Neural progenitor cell (in vitro differentiated cells): ENCODE measurements at regions not wholly inside any gene's neighbourhood (a gene's known extent, or its start where the extent isn't known, plus 50 kb on each side); places are given as distances from the start of the nearest gene placed in this dataset.

Experiments
- CTCF ChIP-seq: fragments of 200-600 bp; sonication (generic); IDR thresholded peaks from 2 replicates; pipeline ENCODE4 v1.5.1; 2017; ENCODE audit warnings: antibody characterized with exemption, mild to moderate bottlenecking
- EZH2 ChIP-seq: fragments of 200-600 bp; sonication (generic); IDR thresholded peaks from 2 replicates; pipeline ENCODE4 v1.6.1; 2017; ENCODE audit warnings: antibody characterized with exemption, mild to moderate bottlenecking, moderate library complexity
- EZH2phosphoT487 ChIP-seq: fragments of 200-600 bp; sonication (generic); IDR thresholded peaks from 2 replicates; pipeline ENCODE4 v1.6.1; 2017; ENCODE audit warnings: antibody characterized with exemption

- no peak for TF ChIP-seq EZH2phosphoT487
- no peak for TF ChIP-seq CTCF
- TF ChIP-seq EZH2: no peak
Observed at GRCh38 chr10:121405096-121405495, 193.1 kb downstream of the FGFR2 start.
